GM10266 (cell line): ENCODE measurements at regions not wholly inside any gene's neighbourhood (a gene's known extent, or its start where the extent isn't known, plus 50 kb on each side); places are given as distances from the start of the nearest gene placed in this dataset.

ENCODE experiments used
- DNase-seq: peaks from one replicate; pipeline ENCODE4 v3.0.0; 2012; ENCODE audit errors: extremely low spot score
- TF ChIP-seq, protein P1 (sequence below): IDR thresholded peaks from 2 replicates; pipeline ENCODE4 v1.5.1; 2012; ENCODE audit warnings: mild to moderate bottlenecking, low read depth; ENCODE audit not compliant: control insufficient read depth, insufficient read depth; ENCODE audit errors: missing control alignments

DNA sequence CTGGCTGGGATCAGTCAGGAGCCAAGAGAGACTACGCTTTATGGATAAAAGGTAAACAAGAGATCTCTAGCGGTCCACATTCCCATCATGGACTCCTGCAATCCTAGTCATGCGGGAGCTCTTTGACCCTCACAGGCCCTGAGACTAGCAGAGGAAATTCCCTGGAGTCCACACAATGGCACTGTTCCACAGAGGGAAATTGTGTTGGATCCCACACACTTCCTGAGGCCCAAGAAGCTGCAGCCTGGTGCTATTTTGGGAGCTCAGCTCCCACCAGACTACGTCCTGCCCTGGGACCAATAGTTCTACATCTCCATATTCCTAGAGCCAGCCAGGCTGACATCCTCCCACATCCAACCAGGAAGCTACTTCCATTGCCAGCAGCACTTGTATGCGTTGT is 2358.4 kb downstream of the PCDH9 start:
- TF ChIP-seq, protein P1, sequence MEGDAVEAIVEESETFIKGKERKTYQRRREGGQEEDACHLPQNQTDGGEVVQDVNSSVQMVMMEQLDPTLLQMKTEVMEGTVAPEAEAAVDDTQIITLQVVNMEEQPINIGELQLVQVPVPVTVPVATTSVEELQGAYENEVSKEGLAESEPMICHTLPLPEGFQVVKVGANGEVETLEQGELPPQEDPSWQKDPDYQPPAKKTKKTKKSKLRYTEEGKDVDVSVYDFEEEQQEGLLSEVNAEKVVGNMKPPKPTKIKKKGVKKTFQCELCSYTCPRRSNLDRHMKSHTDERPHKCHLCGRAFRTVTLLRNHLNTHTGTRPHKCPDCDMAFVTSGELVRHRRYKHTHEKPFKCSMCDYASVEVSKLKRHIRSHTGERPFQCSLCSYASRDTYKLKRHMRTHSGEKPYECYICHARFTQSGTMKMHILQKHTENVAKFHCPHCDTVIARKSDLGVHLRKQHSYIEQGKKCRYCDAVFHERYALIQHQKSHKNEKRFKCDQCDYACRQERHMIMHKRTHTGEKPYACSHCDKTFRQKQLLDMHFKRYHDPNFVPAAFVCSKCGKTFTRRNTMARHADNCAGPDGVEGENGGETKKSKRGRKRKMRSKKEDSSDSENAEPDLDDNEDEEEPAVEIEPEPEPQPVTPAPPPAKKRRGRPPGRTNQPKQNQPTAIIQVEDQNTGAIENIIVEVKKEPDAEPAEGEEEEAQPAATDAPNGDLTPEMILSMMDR = no peak
- DNase-seq = no peak

DNA sequence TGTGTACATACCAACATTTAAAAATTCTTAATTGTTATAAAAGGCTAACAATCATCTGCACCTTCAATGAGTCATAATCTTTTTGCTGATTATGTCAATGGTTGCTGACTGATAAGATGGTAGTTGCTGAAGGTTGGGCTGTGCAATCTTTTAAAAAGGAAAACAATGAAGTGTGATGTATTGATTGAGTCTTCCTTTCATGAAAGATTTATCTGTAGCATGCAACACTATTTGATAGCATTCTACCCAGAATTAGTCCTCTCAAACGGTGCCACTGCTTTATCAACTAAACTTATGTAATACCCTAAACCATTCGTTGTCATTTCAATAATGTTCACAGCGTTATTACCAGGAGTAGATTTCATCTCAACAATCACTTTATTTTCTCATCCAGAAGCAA is 2360.6 kb downstream of the PCDH9 start:
- DNase-seq = no peak
- TF ChIP-seq, protein P1 = no peak

- no peak for DNase-seq
- TF ChIP-seq, protein P1 = no peak
Observed at GRCh38 chr13:64867856-64868255, 2362.3 kb downstream of the PCDH9 start.

- TF ChIP-seq, protein P1 = no peak
- DNase-seq = no peak
Observed at GRCh38 chr13:64866331-64866730, 2363.8 kb downstream of the PCDH9 start.

DNA sequence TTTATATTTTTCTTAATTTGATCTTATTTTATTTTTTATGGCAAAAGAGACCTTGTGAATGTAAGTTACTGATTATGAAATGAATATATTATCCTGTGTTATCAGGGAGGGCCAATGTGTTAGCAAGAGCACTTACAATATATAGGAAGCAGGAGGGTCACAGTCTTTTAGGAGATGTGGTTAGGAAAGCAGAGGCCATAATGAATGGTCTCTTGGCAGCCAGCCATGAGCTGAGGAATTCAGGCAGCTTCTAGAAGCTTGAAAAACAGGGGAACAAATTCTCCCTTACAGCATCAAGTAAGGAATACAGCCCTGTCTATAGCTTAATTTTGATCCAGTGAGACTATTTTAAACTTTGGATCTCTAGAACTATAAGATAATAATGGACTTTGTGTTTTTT is 2374.6 kb downstream of the PCDH9 start:
- TF ChIP-seq, protein P1 = no peak

GRCh38 chr13:64850017-64850416 is 2380.1 kb downstream of the PCDH9 start:
- no peak for DNase-seq
- TF ChIP-seq, protein P1 = no peak

More for the DNA sequence above, 2374.6 kb downstream of the PCDH9 start:
- no peak for DNase-seq

DNA sequence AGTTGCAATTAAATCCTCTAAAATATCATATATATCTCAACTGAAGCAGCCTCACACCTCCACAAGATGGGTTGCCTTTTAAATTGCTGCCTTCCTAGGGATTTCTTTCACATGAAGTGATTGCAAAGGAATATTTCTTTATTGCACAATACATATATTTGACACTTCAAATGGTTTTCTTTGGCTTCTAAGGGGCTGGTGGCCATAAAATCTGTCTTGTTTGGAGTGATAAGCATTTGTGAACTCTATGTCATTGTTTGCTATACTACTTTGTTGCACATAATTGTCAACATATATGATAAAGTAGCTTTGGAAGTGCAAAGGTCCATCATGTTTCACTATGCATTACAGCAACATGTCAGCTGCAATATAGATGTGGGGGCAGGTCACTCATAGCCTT is 2380.9 kb downstream of the PCDH9 start:
- DNase-seq = no peak
- TF ChIP-seq, protein P1 = no peak

DNA sequence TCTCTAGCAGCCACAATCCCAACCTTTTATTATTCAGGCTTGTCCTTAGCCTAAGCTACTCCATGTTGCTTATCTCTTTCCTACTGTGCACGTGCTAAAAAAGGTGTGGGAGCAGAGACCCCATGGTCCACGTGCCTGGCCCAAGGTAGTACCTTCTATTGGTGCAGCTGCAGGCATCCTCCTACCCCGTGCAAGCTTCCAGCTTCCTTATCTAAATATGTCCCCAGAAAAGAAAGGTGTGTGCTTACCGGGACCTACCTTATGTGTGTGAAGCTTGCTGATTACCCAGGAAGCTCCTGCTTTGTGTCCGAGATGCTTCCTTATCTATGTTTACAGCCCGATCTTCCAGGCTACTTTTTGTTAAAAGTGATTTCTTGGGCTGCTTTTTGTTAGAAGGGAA is 2382.4 kb downstream of the PCDH9 start:
- TF ChIP-seq, protein P1 = no peak
- DNase-seq = no peak
